ENCODE measurements at regions not wholly inside any gene's neighbourhood (a gene's known extent, or its start where the extent isn't known, plus 50 kb on each side); places are given as distances from the start of the nearest gene placed in this dataset.

DNA sequence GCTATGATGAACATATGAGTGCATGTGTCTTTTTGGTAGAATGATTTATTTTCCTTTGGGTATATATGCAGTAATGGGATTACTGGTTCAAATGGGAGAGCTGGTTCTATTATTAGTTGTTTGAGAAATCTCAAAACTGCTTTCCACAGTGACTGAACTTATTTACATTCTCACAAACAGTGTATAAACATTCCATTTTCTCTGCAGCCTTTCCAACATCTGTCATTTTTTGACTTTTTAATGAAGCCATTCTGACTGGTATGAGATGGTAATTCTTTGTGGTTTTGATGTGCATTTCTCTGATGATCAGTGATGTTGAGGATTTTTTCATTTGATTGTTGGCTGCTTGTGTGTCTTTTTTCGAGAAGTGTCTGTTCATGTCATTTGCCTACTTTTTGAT lies 1124.2 kb downstream of the NAALADL2 start:
- no peak for TF ChIP-seq EZH2 (IDR thresholded peaks at IDR 0.05; ENCODE audit: borderline replicate concordance, low read depth, low read length, severe bottlenecking)
- TF ChIP-seq, protein P1, sequence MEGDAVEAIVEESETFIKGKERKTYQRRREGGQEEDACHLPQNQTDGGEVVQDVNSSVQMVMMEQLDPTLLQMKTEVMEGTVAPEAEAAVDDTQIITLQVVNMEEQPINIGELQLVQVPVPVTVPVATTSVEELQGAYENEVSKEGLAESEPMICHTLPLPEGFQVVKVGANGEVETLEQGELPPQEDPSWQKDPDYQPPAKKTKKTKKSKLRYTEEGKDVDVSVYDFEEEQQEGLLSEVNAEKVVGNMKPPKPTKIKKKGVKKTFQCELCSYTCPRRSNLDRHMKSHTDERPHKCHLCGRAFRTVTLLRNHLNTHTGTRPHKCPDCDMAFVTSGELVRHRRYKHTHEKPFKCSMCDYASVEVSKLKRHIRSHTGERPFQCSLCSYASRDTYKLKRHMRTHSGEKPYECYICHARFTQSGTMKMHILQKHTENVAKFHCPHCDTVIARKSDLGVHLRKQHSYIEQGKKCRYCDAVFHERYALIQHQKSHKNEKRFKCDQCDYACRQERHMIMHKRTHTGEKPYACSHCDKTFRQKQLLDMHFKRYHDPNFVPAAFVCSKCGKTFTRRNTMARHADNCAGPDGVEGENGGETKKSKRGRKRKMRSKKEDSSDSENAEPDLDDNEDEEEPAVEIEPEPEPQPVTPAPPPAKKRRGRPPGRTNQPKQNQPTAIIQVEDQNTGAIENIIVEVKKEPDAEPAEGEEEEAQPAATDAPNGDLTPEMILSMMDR (IDR thresholded peaks at IDR 0.05; ENCODE audit: borderline replicate concordance, extremely low read depth, low read length, poor library complexity, severe bottlenecking): no peak
- H2AFZ ChIP-seq (ENCODE audit: low read depth, low read length): no peak overlapping the region
- H3K27me3 ChIP-seq (ENCODE audit: insufficient read depth, low read length, poor library complexity): no peaks in the 10 kb centered on the region
- no peak overlapping the region for H3K27ac ChIP-seq (ENCODE audit: low read length)
- ATAC-seq (ENCODE audit: insufficient read depth, low read depth) (no peak), DNase-seq (no peak)
- H3K9me3 ChIP-seq (ENCODE audit: insufficient read depth, low read length, severe bottlenecking): no peaks in the 10 kb centered on the region
- H3K9ac ChIP-seq (ENCODE audit: low read depth, low read length): no peak overlapping the region
- H3K4me3 ChIP-seq (ENCODE audit: low read depth in 1 of 2, low read length in 2 of 2): no peak overlapping the region
- H3K79me2 ChIP-seq (ENCODE audit: insufficient read depth, low read length): no peaks in the 10 kb centered on the region
- H3K36me3 ChIP-seq (ENCODE audit: insufficient read depth, low read length): no peaks in the 10 kb centered on the region
- H3K4me1 ChIP-seq (ENCODE audit: insufficient read depth, low read length): no peaks in the 10 kb centered on the region
- H3K4me2 ChIP-seq (ENCODE audit: insufficient read depth, low read length): no peak overlapping the region
- H4K20me1 ChIP-seq (ENCODE audit: insufficient read depth, low read length): no peaks in the 10 kb centered on the region

- ATAC-seq (ENCODE audit: insufficient read depth, low read depth): no peak
- Histone ChIP-seq H3K4me3 (ENCODE audit: low read depth in 1 of 2, low read length in 2 of 2) (no peak overlapping the region), H2AFZ (ENCODE audit: low read depth, low read length) (no peak overlapping the region)
These were observed 1121.5 kb downstream of the NAALADL2 start for GRCh38 chr3:175980486-175981090.

GRCh38 chr3:175977968-175978752 lies 1119.0 kb downstream of the NAALADL2 start:
- Histone ChIP-seq H4K20me1 (ENCODE audit: insufficient read depth, low read length) (no peaks in the 10 kb centered on the region), H3K4me3 (ENCODE audit: low read depth in 1 of 2, low read length in 2 of 2) (no peak overlapping the region), H3K79me2 (ENCODE audit: insufficient read depth, low read length) (no peaks in the 10 kb centered on the region), H3K36me3 (ENCODE audit: insufficient read depth, low read length) (no peaks in the 10 kb centered on the region), H3K4me2 (ENCODE audit: insufficient read depth, low read length) (no peak overlapping the region), H3K27ac (ENCODE audit: low read length) (no peak overlapping the region), H3K4me1 (ENCODE audit: insufficient read depth, low read length) (no peaks in the 10 kb centered on the region), H2AFZ (ENCODE audit: low read depth, low read length) (no peak overlapping the region), H3K27me3 (ENCODE audit: insufficient read depth, low read length, poor library complexity) (no peaks in the 10 kb centered on the region), H3K9me3 (ENCODE audit: insufficient read depth, low read length, severe bottlenecking) (no peaks in the 10 kb centered on the region), H3K9ac (ENCODE audit: low read depth, low read length) (no peak overlapping the region)
- TF ChIP-seq, protein P1 (IDR thresholded peaks at IDR 0.05; ENCODE audit: borderline replicate concordance, extremely low read depth, low read length, poor library complexity, severe bottlenecking): no peak
- TF ChIP-seq EZH2 (IDR thresholded peaks at IDR 0.05; ENCODE audit: borderline replicate concordance, low read depth, low read length, severe bottlenecking): no peak
- ATAC-seq (ENCODE audit: insufficient read depth, low read depth) (no peak), DNase-seq (no peak)

More at GRCh38 chr3:175980486-175981090, 1121.5 kb downstream of the NAALADL2 start:
- no peak for DNase-seq
- Histone ChIP-seq H3K4me2 (ENCODE audit: insufficient read depth, low read length) (no peak overlapping the region), H4K20me1 (ENCODE audit: insufficient read depth, low read length) (no peaks in the 10 kb centered on the region), H3K4me1 (ENCODE audit: insufficient read depth, low read length) (no peaks in the 10 kb centered on the region), H3K9ac (ENCODE audit: low read depth, low read length) (no peak overlapping the region), H3K36me3 (ENCODE audit: insufficient read depth, low read length) (no peaks in the 10 kb centered on the region), H3K27ac (ENCODE audit: low read length) (no peak overlapping the region), H3K79me2 (ENCODE audit: insufficient read depth, low read length) (no peaks in the 10 kb centered on the region), H3K27me3 (ENCODE audit: insufficient read depth, low read length, poor library complexity) (no peaks in the 10 kb centered on the region), H3K9me3 (ENCODE audit: insufficient read depth, low read length, severe bottlenecking) (no peaks in the 10 kb centered on the region)
- TF ChIP-seq EZH2 (IDR thresholded peaks at IDR 0.05; ENCODE audit: borderline replicate concordance, low read depth, low read length, severe bottlenecking): no peak
- TF ChIP-seq, protein P1 (IDR thresholded peaks at IDR 0.05; ENCODE audit: borderline replicate concordance, extremely low read depth, low read length, poor library complexity, severe bottlenecking): no peak
